Colonic mucosa (tissue), 4 donors: ENCODE measurements at regions not wholly inside any gene's neighbourhood (a gene's known extent, or its start where the extent isn't known, plus 50 kb on each side); places are given as distances from the start of the nearest gene placed in this dataset.
A peak's percentile ranks its signal among the peaks of the same experiment; 100 is the strongest.

Source experiments
- DNase-seq: peaks from one replicate; pipeline ENCODE4 v3.0.0-alpha.2; 2020
- H3K27ac ChIP-seq: fragments of 200-600 bp; one replicate; pipeline ENCODE4 v1.8.0; 2021
- H3K27me3 ChIP-seq: fragments of 200-600 bp; one replicate; pipeline ENCODE4 v1.8.0; 2021
- H3K36me3 ChIP-seq: fragments of 200-600 bp; one replicate; pipeline ENCODE4 v1.8.0; 2021
- H3K4me1 ChIP-seq: fragments of 200-600 bp; one replicate; pipeline ENCODE4 v1.8.0; 2021; ENCODE audit warnings: mild to moderate bottlenecking
- H3K4me3 ChIP-seq: fragments of 200-600 bp; one replicate; pipeline ENCODE4 v1.8.0; 2021
- H3K9ac ChIP-seq, 2 donors: one replicate each; pipeline ENCODE4 v1.7.0; 2013; ENCODE audit warnings: control low read depth in 2 of 2, low read depth in 2 of 2, low read length in 2 of 2
- H3K9me3 ChIP-seq: fragments of 200-600 bp; one replicate; pipeline ENCODE4 v1.8.0; 2021
- intact Hi-C: fragments of 100-400 bp; cut with DNase I; formaldehyde crosslinking; loops from one replicate; pipeline ENCODE4 v1.14.1; 2022
- TF ChIP-seq, protein P1 (sequence below): fragments of 200-600 bp; IDR thresholded peaks from one replicate; pipeline ENCODE4 v1.8.0; 2022; ENCODE audit warnings: antibody characterized with exemption, mild to moderate bottlenecking
- donor health status: healthy.
- donor health status: DM: no; HTN: no; CAD: no.
- donor health status: DM: no; HTN: no; CAD: no.

DNA sequence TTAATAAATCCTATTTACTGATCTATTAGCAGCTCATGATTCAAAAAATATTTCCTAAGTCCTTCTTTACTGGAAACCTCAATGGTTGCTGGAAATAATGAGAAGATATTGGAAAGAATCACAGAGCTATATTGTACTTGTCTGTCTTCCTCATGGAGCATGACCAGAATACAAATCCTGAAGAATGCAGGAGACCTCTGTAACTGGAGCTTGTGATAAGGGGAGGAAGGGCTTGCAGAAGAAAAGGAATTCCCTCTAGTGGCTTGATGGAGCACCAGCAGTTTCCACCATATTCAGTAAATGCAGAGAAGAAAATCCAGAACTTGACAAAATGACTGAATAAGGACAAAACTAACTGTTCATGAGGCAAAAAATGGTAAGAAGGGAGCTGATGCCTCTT lies 1333.1 kb downstream of the EFNB2 start:
- no peak for DNase-seq
- no peak overlapping the region for H3K4me3 ChIP-seq
- no peak overlapping the region for H3K27ac ChIP-seq
- H3K9me3 ChIP-seq = no peaks in the 10 kb centered on the region
- no peaks in the 10 kb centered on the region for H3K27me3 ChIP-seq
- intact Hi-C loops = no loop called here
- TF ChIP-seq, protein P1, sequence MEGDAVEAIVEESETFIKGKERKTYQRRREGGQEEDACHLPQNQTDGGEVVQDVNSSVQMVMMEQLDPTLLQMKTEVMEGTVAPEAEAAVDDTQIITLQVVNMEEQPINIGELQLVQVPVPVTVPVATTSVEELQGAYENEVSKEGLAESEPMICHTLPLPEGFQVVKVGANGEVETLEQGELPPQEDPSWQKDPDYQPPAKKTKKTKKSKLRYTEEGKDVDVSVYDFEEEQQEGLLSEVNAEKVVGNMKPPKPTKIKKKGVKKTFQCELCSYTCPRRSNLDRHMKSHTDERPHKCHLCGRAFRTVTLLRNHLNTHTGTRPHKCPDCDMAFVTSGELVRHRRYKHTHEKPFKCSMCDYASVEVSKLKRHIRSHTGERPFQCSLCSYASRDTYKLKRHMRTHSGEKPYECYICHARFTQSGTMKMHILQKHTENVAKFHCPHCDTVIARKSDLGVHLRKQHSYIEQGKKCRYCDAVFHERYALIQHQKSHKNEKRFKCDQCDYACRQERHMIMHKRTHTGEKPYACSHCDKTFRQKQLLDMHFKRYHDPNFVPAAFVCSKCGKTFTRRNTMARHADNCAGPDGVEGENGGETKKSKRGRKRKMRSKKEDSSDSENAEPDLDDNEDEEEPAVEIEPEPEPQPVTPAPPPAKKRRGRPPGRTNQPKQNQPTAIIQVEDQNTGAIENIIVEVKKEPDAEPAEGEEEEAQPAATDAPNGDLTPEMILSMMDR = peak; percentile 28
- no peak overlapping the region for H3K9ac ChIP-seq
- no peaks in the 10 kb centered on the region for H3K4me1 ChIP-seq
- no peaks in the 10 kb centered on the region for H3K36me3 ChIP-seq

DNA sequence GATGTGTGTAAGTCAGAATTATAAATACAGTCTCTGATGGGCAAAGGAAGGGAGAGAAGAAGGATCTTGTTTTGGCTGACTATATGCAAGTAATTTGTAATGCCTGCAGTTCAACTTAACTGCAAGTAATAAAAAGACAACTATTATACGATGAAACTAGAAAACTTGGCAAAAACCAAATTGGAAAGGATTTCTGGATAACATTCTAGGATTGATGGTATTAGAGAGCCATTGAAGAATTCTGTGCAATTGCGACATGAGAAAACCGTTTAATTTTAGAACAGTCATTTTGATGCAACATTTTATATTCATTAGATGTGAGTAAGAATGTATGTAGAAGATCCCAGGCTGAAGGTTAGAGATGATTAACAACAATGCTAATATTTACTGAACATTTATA lies 1334.1 kb downstream of the EFNB2 start:
- no peak for DNase-seq
- TF ChIP-seq, protein P1 = no peak
- H3K9me3 ChIP-seq = no peaks in the 10 kb centered on the region
- intact Hi-C loops = no loop called here
- H3K27me3 ChIP-seq = no peaks in the 10 kb centered on the region
- no peak overlapping the region for H3K27ac ChIP-seq
- no peak overlapping the region for H3K9ac ChIP-seq
- H3K4me1 ChIP-seq = no peaks in the 10 kb centered on the region
- no peak overlapping the region for H3K4me3 ChIP-seq
- no peaks in the 10 kb centered on the region for H3K36me3 ChIP-seq

DNA sequence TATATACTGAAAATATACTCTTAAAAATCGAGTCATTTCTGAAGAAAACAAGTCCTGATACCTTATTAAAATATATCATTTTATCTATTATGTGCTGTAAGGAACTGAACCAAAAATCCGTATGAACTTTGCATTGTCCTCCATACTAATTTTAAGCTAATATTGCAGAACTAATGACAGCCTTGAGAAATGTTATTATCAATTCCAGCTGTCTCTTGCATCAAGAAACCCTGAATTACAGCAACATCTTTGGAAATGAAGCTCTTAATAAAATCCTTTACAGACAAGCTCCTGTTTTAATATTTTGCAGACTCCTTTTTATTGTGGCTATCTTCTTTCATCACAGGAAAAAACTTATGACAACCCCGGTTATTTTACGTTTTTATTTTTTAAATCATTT lies 1335.3 kb downstream of the EFNB2 start:
- no peak for DNase-seq
- Histone ChIP-seq H3K27ac (no peak overlapping the region), H3K36me3 (no peaks in the 10 kb centered on the region), H3K9ac (no peak overlapping the region), H3K4me3 (no peak overlapping the region), H3K9me3 (no peaks in the 10 kb centered on the region), H3K27me3 (no peaks in the 10 kb centered on the region), H3K4me1 (no peaks in the 10 kb centered on the region)
- intact Hi-C loops = no loop called here
- TF ChIP-seq, protein P1 = no peak

DNA sequence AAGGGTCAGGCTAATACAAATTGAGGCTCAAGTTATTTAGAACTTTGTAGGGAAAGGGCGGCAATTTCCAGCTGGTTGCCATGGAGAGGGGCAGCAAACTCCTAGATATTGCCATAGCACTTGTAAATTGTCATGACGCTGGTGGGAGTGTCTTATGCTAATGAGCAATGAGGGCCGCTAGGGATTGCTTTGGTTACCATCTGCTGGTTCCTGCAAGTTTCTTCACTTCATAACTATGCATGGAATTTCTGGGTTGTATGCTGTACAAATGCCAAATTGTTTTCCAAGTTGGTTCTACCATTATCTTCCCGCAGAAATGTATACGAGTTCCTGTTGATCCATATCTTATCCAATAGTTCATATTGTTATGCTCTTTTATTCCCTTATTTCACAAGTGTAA lies 1339.4 kb downstream of the EFNB2 start:
- Histone ChIP-seq H3K36me3 (no peaks in the 10 kb centered on the region), H3K9me3 (no peaks in the 10 kb centered on the region), H3K9ac (no peak overlapping the region), H3K4me3 (no peak overlapping the region), H3K27ac (no peak overlapping the region), H3K4me1 (no peaks in the 10 kb centered on the region), H3K27me3 (no peaks in the 10 kb centered on the region)
- intact Hi-C loops = no loop called here
- DNase-seq = no peak
- TF ChIP-seq, protein P1 = no peak

DNA sequence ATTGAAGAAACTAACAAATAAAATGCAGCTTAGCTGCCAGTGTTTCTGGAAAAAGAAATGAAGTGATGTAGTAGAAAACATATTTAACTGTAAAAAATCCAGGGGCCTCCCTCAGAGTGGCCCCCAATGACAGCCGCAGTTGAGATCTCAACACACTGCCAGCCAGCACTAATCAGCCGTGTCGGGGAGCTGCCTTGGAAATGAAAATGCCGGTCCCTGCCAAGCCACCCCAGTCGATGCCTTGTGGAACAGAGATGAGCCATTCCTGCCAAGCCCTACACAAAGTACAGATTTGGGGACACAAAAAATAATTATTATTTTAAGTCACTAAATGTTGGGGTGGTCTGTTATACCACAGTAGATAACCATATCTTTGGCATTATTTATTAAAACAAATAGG lies 1342.4 kb downstream of the EFNB2 start:
- intact Hi-C loops = no loop called here
- H3K4me1 ChIP-seq = no peaks in the 10 kb centered on the region
- H3K36me3 ChIP-seq = no peaks in the 10 kb centered on the region
- DNase-seq = no peak
- no peak overlapping the region for H3K27ac ChIP-seq
- no peaks in the 10 kb centered on the region for H3K9me3 ChIP-seq
- no peak overlapping the region for H3K9ac ChIP-seq
- TF ChIP-seq, protein P1 = no peak
- H3K27me3 ChIP-seq = no peaks in the 10 kb centered on the region
- no peak overlapping the region for H3K4me3 ChIP-seq

DNA sequence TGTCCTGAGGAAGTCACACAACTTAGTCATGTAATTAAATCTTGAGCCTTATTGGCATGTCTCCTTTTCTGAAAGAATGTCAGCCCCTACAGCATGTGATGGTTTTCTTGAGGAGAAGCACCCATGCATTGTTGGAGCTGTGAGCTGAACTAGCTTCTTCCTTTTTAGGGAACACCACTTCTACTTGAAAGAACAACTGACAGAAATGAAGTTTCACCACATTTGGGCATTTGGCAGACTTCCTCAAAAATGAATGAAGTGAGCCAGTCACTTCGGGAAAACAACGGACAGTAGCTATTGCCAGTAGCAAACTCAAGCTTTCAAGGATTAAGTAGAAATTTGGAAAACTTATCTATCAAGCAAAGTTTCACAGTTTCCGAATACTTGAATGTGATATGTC lies 1351.3 kb downstream of the EFNB2 start:
- no peaks in the 10 kb centered on the region for H3K9me3 ChIP-seq
- no peaks in the 10 kb centered on the region for H3K36me3 ChIP-seq
- DNase-seq = no peak
- H3K27ac ChIP-seq = no peak overlapping the region
- no peak overlapping the region for H3K4me3 ChIP-seq
- intact Hi-C loops = no loop called here
- H3K4me1 ChIP-seq = no peaks in the 10 kb centered on the region
- no peak overlapping the region for H3K9ac ChIP-seq
- TF ChIP-seq, protein P1 = no peak
- H3K27me3 ChIP-seq = no peaks in the 10 kb centered on the region
